ENCODE measurements at regions not wholly inside any gene's neighbourhood (a gene's known extent, or its start where the extent isn't known, plus 50 kb on each side); places are given as distances from the start of the nearest gene placed in this dataset.

DNA sequence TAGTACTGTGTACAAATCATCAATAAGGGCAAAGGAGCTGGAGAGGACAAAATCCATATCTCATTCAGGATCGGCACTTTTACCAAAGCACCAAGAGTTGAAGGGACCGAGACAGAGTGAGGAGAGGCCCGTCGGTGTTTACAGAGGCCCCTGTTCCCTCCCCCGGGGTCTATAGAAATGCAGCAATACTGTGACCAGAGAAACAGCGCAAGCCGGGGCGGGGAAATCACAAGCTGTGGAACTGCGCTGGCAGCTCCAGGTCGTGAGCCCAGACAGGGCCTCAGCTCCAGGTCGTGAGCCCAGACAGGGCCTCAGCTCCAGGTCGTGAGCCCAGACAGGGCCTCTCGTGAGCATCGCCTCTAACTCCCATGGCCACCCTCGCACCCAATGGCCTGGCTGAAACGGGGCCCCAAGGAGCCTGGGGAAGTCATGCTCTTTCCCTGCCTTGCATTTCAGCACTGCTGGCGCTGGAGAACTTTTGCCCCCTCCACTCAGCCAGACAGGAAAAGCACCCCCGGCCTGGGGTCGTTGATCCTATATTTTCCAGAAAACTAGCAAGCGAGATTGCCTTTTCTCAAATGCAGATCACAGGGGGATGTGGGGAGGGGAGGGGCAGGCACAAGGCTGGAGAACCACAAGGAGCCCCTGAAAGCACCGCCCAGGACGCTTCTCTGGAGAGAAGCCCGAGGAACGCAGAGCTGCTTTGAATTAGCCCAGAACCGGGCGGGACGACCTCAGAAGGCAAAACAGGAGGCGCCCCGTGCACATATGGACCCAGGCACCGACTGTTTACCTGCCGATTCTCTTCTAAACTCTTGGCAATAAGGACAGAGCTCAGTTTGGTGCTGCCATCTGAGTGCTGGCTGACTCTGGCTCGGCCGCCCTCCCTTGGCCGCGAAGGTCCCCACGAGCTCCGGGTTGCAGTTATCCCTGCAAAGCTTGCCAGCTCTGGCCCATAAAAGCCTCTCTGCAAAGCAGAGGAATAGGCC is 223.7 kb downstream of the ACKR3 start:
- Histone ChIP-seq H3K4me1 (ENCODE audit: control insufficient read depth, insufficient read depth, low read length) (no peaks in the 10 kb centered on the region), H3K9ac (ENCODE audit: low read length) (no peak overlapping the region), H3K36me3 (ENCODE audit: control insufficient read depth, insufficient read depth, low read length) (no peaks in the 10 kb centered on the region), H3K4me3 (ENCODE audit: low read length) (no peak overlapping the region), H3K27me3 (ENCODE audit: control insufficient read depth, insufficient read depth, low read length) (no peaks in the 10 kb centered on the region), H3K9me3 (ENCODE audit: control insufficient read depth, low read length) (no peaks in the 10 kb centered on the region)

DNA sequence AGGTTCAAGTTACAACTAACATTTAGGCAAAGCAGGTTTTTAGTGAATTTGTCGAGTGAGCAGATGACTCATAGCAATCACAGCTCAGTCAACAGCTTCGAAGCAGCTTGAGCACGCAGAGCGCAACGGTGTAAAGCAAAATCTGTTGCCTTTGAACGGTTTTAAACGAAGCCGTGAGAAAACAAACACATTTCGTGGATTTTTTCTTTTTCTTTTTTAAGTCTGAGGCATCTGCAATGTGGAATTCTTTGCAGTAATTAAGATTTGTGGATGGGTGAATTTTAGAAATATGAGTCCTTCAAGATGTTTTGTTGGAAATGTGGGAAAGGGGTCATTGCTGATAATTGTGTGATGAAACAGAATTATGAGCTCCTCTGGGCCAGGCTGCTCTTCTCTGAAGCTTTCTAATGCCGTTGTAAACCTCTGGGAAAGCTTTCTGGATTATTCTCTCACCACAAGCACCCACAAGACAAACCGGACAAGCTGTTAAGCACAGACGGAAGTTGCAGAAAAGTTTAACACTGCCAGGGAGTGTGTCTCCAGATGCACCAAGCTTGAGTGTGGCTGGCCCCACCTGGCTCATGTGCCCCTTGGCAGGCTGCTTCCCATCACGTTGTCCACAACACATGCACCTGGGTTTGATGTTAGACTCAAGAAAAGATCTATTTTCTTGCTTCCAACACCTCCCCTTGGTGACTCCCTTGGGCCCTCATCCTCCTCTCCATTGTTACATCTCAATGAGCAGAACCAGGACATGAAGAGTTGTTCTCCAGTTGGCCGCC is 224.7 kb downstream of the ACKR3 start:
- Histone ChIP-seq H3K9ac (ENCODE audit: low read length) (no peak overlapping the region), H3K36me3 (ENCODE audit: control insufficient read depth, insufficient read depth, low read length) (no peaks in the 10 kb centered on the region), H3K27me3 (ENCODE audit: control insufficient read depth, insufficient read depth, low read length) (no peaks in the 10 kb centered on the region), H3K4me3 (ENCODE audit: low read length) (no peak overlapping the region), H3K9me3 (ENCODE audit: control insufficient read depth, low read length) (no peaks in the 10 kb centered on the region), H3K4me1 (ENCODE audit: control insufficient read depth, insufficient read depth, low read length) (no peaks in the 10 kb centered on the region)

GRCh38 chr2:236795169-236795860 is 225.7 kb downstream of the ACKR3 start:
- no peak overlapping the region for H3K4me3 ChIP-seq (ENCODE audit: low read length)
- H3K27me3 ChIP-seq (ENCODE audit: control insufficient read depth, insufficient read depth, low read length), result no peaks in the 10 kb centered on the region
- H3K36me3 ChIP-seq (ENCODE audit: control insufficient read depth, insufficient read depth, low read length), result no peaks in the 10 kb centered on the region
- no peaks in the 10 kb centered on the region for H3K4me1 ChIP-seq (ENCODE audit: control insufficient read depth, insufficient read depth, low read length)
- no peak overlapping the region for H3K9ac ChIP-seq (ENCODE audit: low read length)
- H3K9me3 ChIP-seq (ENCODE audit: control insufficient read depth, low read length), result no peaks in the 10 kb centered on the region

GRCh38 chr2:236795861-236796219 is 226.2 kb downstream of the ACKR3 start:
- Histone ChIP-seq H3K27me3 (ENCODE audit: control insufficient read depth, insufficient read depth, low read length) (no peaks in the 10 kb centered on the region), H3K4me1 (ENCODE audit: control insufficient read depth, insufficient read depth, low read length) (no peaks in the 10 kb centered on the region), H3K9me3 (ENCODE audit: control insufficient read depth, low read length) (no peaks in the 10 kb centered on the region), H3K4me3 (ENCODE audit: low read length) (no peak overlapping the region), H3K9ac (ENCODE audit: low read length) (no peak overlapping the region), H3K36me3 (ENCODE audit: control insufficient read depth, insufficient read depth, low read length) (no peaks in the 10 kb centered on the region)

DNA sequence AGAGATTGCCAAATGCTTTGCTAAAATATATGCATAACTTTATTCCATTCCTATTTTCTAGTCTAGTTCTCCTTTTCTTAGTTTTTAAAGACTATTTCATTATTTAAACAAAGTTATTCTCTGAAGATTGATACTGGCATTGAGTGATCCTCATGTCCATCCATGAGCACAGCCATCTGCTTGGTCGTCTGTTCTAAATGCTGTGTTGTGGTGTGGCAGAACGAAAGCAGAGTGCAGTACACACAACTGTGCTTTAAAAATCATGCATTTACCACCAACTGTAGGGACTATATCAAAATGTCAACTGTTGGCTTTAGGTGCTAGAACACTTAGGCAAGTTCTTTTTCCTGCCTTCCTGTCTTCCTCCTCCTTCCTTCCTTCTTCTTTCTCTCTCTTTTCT is 226.6 kb downstream of the ACKR3 start:
- H3K9ac ChIP-seq (ENCODE audit: low read length), result no peak overlapping the region
- no peaks in the 10 kb centered on the region for H3K36me3 ChIP-seq (ENCODE audit: control insufficient read depth, insufficient read depth, low read length)
- no peak overlapping the region for H3K4me3 ChIP-seq (ENCODE audit: low read length)
- no peaks in the 10 kb centered on the region for H3K27me3 ChIP-seq (ENCODE audit: control insufficient read depth, insufficient read depth, low read length)
- H3K4me1 ChIP-seq (ENCODE audit: control insufficient read depth, insufficient read depth, low read length), result no peaks in the 10 kb centered on the region
- H3K9me3 ChIP-seq (ENCODE audit: control insufficient read depth, low read length), result no peaks in the 10 kb centered on the region

DNA sequence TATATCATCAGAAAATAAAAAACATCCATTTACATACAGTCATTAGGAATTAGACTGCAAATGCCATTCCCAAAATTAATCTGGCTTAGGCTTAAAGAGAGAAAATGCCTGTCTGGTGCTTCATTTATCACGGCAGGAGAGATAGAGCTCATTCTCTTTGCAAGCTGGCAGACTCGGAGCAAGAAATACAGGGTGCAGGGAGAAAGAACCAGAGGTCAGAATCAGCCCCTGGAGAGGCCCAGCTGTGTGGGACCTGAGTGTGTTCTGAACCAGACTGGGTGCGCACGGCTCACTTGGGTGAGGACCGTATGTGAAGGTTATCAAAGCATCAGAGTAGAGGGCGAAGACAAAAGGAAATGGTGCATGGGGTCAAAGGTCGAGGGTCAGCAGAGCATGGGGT is 227.8 kb downstream of the ACKR3 start:
- Histone ChIP-seq H3K27me3 (ENCODE audit: control insufficient read depth, insufficient read depth, low read length) (no peaks in the 10 kb centered on the region), H3K9ac (ENCODE audit: low read length) (no peak overlapping the region), H3K4me3 (ENCODE audit: low read length) (no peak overlapping the region), H3K36me3 (ENCODE audit: control insufficient read depth, insufficient read depth, low read length) (no peaks in the 10 kb centered on the region), H3K9me3 (ENCODE audit: control insufficient read depth, low read length) (no peaks in the 10 kb centered on the region), H3K4me1 (ENCODE audit: control insufficient read depth, insufficient read depth, low read length) (no peaks in the 10 kb centered on the region)

- Histone ChIP-seq H3K4me3 (ENCODE audit: low read length) (no peak overlapping the region), H3K4me1 (ENCODE audit: control insufficient read depth, insufficient read depth, low read length) (no peaks in the 10 kb centered on the region), H3K27me3 (ENCODE audit: control insufficient read depth, insufficient read depth, low read length) (no peaks in the 10 kb centered on the region), H3K9me3 (ENCODE audit: control insufficient read depth, low read length) (no peaks in the 10 kb centered on the region), H3K9ac (ENCODE audit: low read length) (no peak overlapping the region), H3K36me3 (ENCODE audit: control insufficient read depth, insufficient read depth, low read length) (no peaks in the 10 kb centered on the region)
These were observed 228.9 kb downstream of the ACKR3 start for GRCh38 chr2:236798491-236798890.

GRCh38 chr2:236799391-236800026 is 229.9 kb downstream of the ACKR3 start:
- Histone ChIP-seq H3K4me1 (ENCODE audit: control insufficient read depth, insufficient read depth, low read length) (no peaks in the 10 kb centered on the region), H3K9me3 (ENCODE audit: control insufficient read depth, low read length) (no peaks in the 10 kb centered on the region), H3K9ac (ENCODE audit: low read length) (no peak overlapping the region), H3K27me3 (ENCODE audit: control insufficient read depth, insufficient read depth, low read length) (no peaks in the 10 kb centered on the region), H3K4me3 (ENCODE audit: low read length) (no peak overlapping the region), H3K36me3 (ENCODE audit: control insufficient read depth, insufficient read depth, low read length) (no peaks in the 10 kb centered on the region)

DNA sequence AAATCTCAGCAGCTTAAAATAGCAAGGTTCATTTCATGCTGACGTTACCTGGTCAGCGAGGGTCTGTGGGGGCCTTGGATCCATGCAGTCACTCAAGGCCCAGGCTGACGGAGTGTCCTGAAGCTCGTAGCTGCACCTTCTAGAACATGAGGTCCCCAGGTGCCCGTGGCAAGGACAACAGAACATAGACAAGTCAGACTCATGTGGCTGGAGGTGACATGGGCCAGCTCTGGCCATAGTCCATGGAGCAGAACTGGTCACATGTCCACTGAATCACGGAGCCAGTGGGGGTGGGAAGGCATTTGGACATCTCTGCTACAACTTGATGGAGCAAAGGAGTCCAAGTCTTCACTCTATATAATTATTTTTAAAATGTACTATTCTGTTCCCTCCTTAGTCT is 233.2 kb downstream of the ACKR3 start:
- no peaks in the 10 kb centered on the region for H3K36me3 ChIP-seq (ENCODE audit: control insufficient read depth, insufficient read depth, low read length)
- no peaks in the 10 kb centered on the region for H3K4me1 ChIP-seq (ENCODE audit: control insufficient read depth, insufficient read depth, low read length)
- H3K9me3 ChIP-seq (ENCODE audit: control insufficient read depth, low read length), result no peaks in the 10 kb centered on the region
- H3K4me3 ChIP-seq (ENCODE audit: low read length), result no peak overlapping the region
- no peak overlapping the region for H3K9ac ChIP-seq (ENCODE audit: low read length)
- no peaks in the 10 kb centered on the region for H3K27me3 ChIP-seq (ENCODE audit: control insufficient read depth, insufficient read depth, low read length)

DNA sequence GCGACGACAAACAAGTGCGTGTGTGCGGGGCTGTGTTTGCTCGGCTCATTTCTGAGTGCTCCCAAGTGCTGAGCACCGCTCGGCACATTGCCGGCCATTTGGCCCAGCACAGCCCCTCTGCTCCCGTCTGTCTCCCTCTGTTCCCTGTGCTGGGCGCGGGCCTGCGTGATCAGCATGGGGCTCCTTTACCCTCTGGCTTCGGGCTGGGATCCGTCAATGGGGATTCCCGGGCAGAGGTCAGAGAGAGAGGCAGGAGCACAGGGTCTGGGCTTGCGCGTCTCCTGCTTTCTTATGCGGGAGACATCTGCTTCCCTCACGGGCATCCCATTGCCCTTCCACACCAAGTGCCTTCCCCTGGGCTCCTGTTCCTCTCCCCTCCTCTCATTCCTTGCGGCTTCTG is 234.0 kb downstream of the ACKR3 start:
- no peaks in the 10 kb centered on the region for H3K9me3 ChIP-seq (ENCODE audit: control insufficient read depth, low read length)
- no peaks in the 10 kb centered on the region for H3K27me3 ChIP-seq (ENCODE audit: control insufficient read depth, insufficient read depth, low read length)
- H3K36me3 ChIP-seq (ENCODE audit: control insufficient read depth, insufficient read depth, low read length), result no peaks in the 10 kb centered on the region
- H3K9ac ChIP-seq (ENCODE audit: low read length), result no peak overlapping the region
- H3K4me1 ChIP-seq (ENCODE audit: control insufficient read depth, insufficient read depth, low read length), result no peaks in the 10 kb centered on the region
- no peak overlapping the region for H3K4me3 ChIP-seq (ENCODE audit: low read length)

DNA sequence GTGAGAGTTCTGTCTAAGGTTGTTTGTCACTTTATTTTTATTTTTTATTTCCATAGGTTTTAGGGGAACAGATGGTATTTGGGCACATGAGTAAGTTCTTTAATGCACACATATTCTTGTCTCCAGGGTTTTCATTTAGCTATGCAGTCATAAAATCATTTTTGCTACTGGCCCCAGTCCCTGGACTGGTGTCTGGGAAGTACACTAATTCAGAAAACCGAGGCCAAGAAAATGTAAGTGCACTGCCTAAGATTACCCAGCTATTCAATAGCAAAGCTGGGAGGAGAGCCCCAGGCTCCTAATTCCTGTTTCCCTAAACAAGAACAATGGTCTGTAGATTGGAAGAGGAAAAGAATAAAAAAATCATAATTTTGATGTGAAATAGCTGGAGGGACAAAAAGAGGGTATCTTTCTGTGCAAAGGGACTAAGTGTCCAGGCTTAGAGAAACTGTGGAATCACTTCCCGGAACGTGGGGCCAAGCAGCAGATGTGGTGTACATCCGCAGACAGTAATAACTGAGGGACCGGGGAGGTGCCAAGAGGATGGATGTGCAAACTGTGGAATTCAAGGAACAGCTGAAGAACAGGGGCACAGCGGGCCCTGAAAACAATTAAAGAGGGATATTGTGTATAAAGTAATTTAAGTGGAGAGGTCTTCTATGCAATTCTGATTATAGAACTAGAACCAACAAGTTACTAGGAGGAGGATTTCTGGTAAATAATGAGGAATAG is 236.3 kb downstream of the ACKR3 start:
- Histone ChIP-seq H3K9me3 (ENCODE audit: control insufficient read depth, low read length) (no peaks in the 10 kb centered on the region), H3K9ac (ENCODE audit: low read length) (no peak overlapping the region), H3K4me1 (ENCODE audit: control insufficient read depth, insufficient read depth, low read length) (no peaks in the 10 kb centered on the region), H3K27me3 (ENCODE audit: control insufficient read depth, insufficient read depth, low read length) (no peaks in the 10 kb centered on the region), H3K4me3 (ENCODE audit: low read length) (no peak overlapping the region), H3K36me3 (ENCODE audit: control insufficient read depth, insufficient read depth, low read length) (no peaks in the 10 kb centered on the region)

Measured in mucosa of stomach (tissue), 1 donor.